Neural crest cell (in vitro differentiated cells): ENCODE measurements at regions not wholly inside any gene's neighbourhood (a gene's known extent, or its start where the extent isn't known, plus 50 kb on each side); places are given as distances from the start of the nearest gene placed in this dataset.

ENCODE experiments used
- DNase-seq: peaks from one replicate; pipeline ENCODE4 v3.0.0; 2021; ENCODE audit warnings: low read depth, mixed read lengths, low spot score
- H3K27ac Mint-ChIP-seq: one replicate; pipeline ENCODE4 v1.8.0; 2021; ENCODE audit warnings: mild to moderate bottlenecking, mixed read lengths; ENCODE audit not compliant: unreplicated experiment
- H3K27me3 Mint-ChIP-seq: 2 replicates; pipeline ENCODE4 v1.8.0; 2021; ENCODE audit warnings: low read depth, mild to moderate bottlenecking, mixed read lengths
- H3K36me3 Mint-ChIP-seq: 2 replicates; pipeline ENCODE4 v1.8.0; 2021; ENCODE audit warnings: low read depth, mild to moderate bottlenecking, mixed read lengths
- H3K4me1 Mint-ChIP-seq: 2 replicates; pipeline ENCODE4 v1.8.0; 2021; ENCODE audit warnings: mixed read lengths
- H3K4me3 Mint-ChIP-seq: one replicate; pipeline ENCODE4 v1.8.0; 2021; ENCODE audit warnings: mild to moderate bottlenecking, mixed read lengths
- H3K9me3 Mint-ChIP-seq: 2 replicates; pipeline ENCODE4 v1.8.0; 2021; ENCODE audit warnings: mixed read lengths
- TF ChIP-seq, protein P1 (sequence below): fragments of 200-600 bp; sonication (generic); conservative IDR thresholded peaks from 2 replicates; pipeline ENCODE4 v1.5.0; 2021; ENCODE audit warnings: antibody characterized with exemption, mild to moderate bottlenecking

DNA sequence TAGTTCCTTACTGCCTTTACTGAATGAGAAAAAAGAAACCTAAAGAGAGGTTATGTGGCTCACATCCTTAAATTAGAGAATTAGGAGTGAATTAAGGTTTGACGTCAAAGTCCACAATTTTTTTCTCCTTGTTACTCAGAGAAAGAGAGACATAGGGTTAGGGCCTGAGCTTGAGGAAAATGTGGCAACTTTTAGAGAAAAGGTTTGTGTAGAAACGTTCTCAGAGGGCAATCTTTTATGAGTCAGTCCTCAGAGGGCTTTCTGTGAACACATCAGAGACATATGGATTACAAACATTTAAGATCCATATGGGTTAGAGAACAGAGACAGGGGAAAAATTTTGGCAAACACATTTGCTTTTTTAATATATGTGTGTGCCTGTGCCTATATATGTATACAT, 242.8 kb downstream of the TGFB2 start:
- TF ChIP-seq, protein P1, sequence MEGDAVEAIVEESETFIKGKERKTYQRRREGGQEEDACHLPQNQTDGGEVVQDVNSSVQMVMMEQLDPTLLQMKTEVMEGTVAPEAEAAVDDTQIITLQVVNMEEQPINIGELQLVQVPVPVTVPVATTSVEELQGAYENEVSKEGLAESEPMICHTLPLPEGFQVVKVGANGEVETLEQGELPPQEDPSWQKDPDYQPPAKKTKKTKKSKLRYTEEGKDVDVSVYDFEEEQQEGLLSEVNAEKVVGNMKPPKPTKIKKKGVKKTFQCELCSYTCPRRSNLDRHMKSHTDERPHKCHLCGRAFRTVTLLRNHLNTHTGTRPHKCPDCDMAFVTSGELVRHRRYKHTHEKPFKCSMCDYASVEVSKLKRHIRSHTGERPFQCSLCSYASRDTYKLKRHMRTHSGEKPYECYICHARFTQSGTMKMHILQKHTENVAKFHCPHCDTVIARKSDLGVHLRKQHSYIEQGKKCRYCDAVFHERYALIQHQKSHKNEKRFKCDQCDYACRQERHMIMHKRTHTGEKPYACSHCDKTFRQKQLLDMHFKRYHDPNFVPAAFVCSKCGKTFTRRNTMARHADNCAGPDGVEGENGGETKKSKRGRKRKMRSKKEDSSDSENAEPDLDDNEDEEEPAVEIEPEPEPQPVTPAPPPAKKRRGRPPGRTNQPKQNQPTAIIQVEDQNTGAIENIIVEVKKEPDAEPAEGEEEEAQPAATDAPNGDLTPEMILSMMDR: no peak
- Mint-ChIP-seq H3K4me1 (peaks cover 24% of the 10 kb centered on the region), H3K36me3 (peaks cover 5% of the 10 kb centered on the region), H3K27me3 (no peaks in the 10 kb centered on the region), H3K27ac (no peak overlapping the region), H3K9me3 (peaks cover 8% of the 10 kb centered on the region), H3K4me3 (no peak overlapping the region)
- no peak for DNase-seq

DNA sequence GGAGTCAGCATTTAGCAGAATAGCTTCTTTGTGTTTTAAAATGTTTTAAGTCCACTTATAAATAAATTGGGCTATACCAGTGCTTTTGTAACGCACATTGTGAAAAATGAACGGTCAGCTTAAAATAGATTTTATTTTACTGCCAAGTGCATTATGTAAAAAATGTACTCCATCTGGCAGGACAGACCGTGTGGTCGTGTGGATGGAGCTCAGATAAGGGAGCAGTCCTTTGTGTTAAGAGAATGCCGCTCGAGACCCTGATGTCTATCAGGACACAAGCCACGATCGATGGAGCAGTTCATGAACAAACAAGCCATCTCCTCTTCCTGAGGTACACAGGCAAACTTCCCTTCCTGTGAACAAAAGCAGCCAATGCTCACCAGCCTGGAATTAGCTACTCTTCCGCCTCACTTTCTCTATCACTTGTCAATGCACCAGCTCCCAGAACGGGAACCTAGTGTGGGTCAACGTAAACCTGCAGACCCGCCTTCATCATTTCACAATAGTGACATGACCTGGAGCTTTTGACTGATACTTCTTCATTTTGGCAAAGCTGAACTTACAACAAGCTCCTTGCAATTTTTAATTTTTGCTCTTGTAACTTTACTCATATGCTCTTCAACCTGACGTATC, 243.5 kb downstream of the TGFB2 start:
- no peak for DNase-seq
- H3K9me3 Mint-ChIP-seq: peaks cover 6% of the 10 kb centered on the region
- TF ChIP-seq, protein P1: no peak
- H3K27ac Mint-ChIP-seq: no peak overlapping the region
- H3K27me3 Mint-ChIP-seq: no peaks in the 10 kb centered on the region
- peaks cover 24% of the 10 kb centered on the region for H3K4me1 Mint-ChIP-seq
- H3K4me3 Mint-ChIP-seq: no peak overlapping the region
- H3K36me3 Mint-ChIP-seq: peaks cover 3% of the 10 kb centered on the region

DNA sequence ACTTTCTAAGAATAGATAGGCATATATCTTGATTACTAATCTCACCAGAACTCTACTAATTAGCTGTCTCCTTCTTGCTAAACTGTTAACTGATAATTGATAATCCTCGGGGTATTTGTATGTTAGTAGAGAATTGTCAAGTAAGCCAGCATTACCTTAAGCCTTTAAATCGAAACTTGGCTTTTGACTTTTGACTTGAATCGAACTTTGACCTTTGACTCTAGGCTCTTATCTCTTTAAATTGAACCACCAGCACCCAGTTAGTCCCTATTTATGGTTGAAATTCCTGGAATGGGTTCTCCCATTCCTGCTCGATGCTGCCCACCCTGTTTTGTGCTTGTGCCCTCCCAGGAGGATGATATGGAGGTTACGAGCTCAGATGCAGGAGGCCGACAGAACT, 244.4 kb downstream of the TGFB2 start:
- Mint-ChIP-seq H3K27me3 (no peaks in the 10 kb centered on the region), H3K4me1 (peaks cover 24% of the 10 kb centered on the region), H3K27ac (no peak overlapping the region), H3K4me3 (no peak overlapping the region), H3K9me3 (peaks cover 4% of the 10 kb centered on the region), H3K36me3 (no peaks in the 10 kb centered on the region)
- no peak for DNase-seq
- TF ChIP-seq, protein P1: no peak

- no peak overlapping the region for H3K4me3 Mint-ChIP-seq
- H3K36me3 Mint-ChIP-seq: no peaks in the 10 kb centered on the region
- H3K27me3 Mint-ChIP-seq: no peaks in the 10 kb centered on the region
- DNase-seq: no peak
- TF ChIP-seq, protein P1: no peak
- H3K9me3 Mint-ChIP-seq: peaks cover 4% of the 10 kb centered on the region
- peaks cover 5% of the 10 kb centered on the region for H3K4me1 Mint-ChIP-seq
- H3K27ac Mint-ChIP-seq: no peak overlapping the region
Observed at GRCh38 chr1:218591966-218592365, 246.8 kb downstream of the TGFB2 start.

DNA sequence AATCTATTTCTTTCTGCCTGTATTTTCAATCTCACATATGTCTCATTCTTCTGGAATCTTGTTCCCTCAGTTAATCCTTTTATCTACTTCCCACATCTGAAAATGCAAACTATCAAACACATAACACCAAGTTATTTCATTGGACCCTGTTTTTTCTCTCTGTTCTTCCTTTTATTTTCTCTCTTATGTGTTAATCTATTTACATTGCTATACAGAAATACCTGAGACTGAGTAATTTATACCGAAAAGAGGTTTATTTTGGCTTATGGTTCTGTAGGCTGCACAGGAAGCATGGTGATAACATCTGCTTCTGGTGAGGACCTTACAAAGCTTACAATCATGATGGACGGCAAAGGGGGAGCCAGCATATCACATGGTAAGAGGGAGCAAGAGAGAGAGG, 247.6 kb downstream of the TGFB2 start:
- TF ChIP-seq, protein P1: no peak
- no peaks in the 10 kb centered on the region for H3K27me3 Mint-ChIP-seq
- H3K36me3 Mint-ChIP-seq: no peaks in the 10 kb centered on the region

GRCh38 chr1:218600968-218601367, 255.8 kb downstream of the TGFB2 start:
- TF ChIP-seq, protein P1: no peak
- no peaks in the 10 kb centered on the region for H3K9me3 Mint-ChIP-seq
- no peak overlapping the region for H3K4me3 Mint-ChIP-seq
- H3K4me1 Mint-ChIP-seq: no peaks in the 10 kb centered on the region
- H3K27ac Mint-ChIP-seq: no peak overlapping the region
- DNase-seq: no peak
- H3K36me3 Mint-ChIP-seq: no peaks in the 10 kb centered on the region
- H3K27me3 Mint-ChIP-seq: no peaks in the 10 kb centered on the region

More for the DNA sequence above, 247.6 kb downstream of the TGFB2 start:
- no peak for DNase-seq
- Mint-ChIP-seq H3K9me3 (peaks cover 4% of the 10 kb centered on the region), H3K4me1 (peaks cover 5% of the 10 kb centered on the region), H3K27ac (no peak overlapping the region), H3K4me3 (no peak overlapping the region)
